ENCODE measurements at regions not wholly inside any gene's neighbourhood (a gene's known extent, or its start where the extent isn't known, plus 50 kb on each side); places are given as distances from the start of the nearest gene placed in this dataset.

- no peaks in the 10 kb centered on the region for H3K9me3 Mint-ChIP-seq
- no peak overlapping the region for H3K27ac Mint-ChIP-seq
- H3K4me1 Mint-ChIP-seq = peaks cover 9% of the 10 kb centered on the region
- no peak overlapping the region for H3K4me3 Mint-ChIP-seq
- H3K36me3 Mint-ChIP-seq (ENCODE audit: low read depth) = no peaks in the 10 kb centered on the region
- no peaks in the 10 kb centered on the region for H3K27me3 Mint-ChIP-seq (ENCODE audit: low read depth, poor library complexity)
- no peak for DNase-seq
- TF ChIP-seq CTCF (IDR thresholded peaks at IDR 0.05) = no peak
Measured at GRCh38 chr2:138182250-138182936, 218.1 kb downstream of the HNMT start.

GRCh38 chr2:138182937-138183312 lies 218.7 kb downstream of the HNMT start:
- Mint-ChIP-seq H3K27ac (peak overlapping the region; percentile 80), H3K9me3 (no peaks in the 10 kb centered on the region), H3K36me3 (ENCODE audit: low read depth) (no peaks in the 10 kb centered on the region), H3K27me3 (ENCODE audit: low read depth, poor library complexity) (no peaks in the 10 kb centered on the region), H3K4me1 (peaks cover 9% of the 10 kb centered on the region), H3K4me3 (no peak overlapping the region)
- no peak for DNase-seq
- no peak for TF ChIP-seq CTCF (IDR thresholded peaks at IDR 0.05)

- DNase-seq = no peak
- TF ChIP-seq CTCF (IDR thresholded peaks at IDR 0.05) = no peak
- H3K36me3 Mint-ChIP-seq (ENCODE audit: low read depth) = no peaks in the 10 kb centered on the region
- H3K4me1 Mint-ChIP-seq = peaks cover 9% of the 10 kb centered on the region
- no peaks in the 10 kb centered on the region for H3K9me3 Mint-ChIP-seq
- no peak overlapping the region for H3K4me3 Mint-ChIP-seq
- H3K27ac Mint-ChIP-seq = no peak overlapping the region
- no peaks in the 10 kb centered on the region for H3K27me3 Mint-ChIP-seq (ENCODE audit: low read depth, poor library complexity)
Measured at GRCh38 chr2:138183705-138184104, 219.4 kb downstream of the HNMT start.

- no peaks in the 10 kb centered on the region for H3K36me3 Mint-ChIP-seq (ENCODE audit: low read depth)
- no peaks in the 10 kb centered on the region for H3K9me3 Mint-ChIP-seq
- TF ChIP-seq CTCF (IDR thresholded peaks at IDR 0.05) = no peak
- DNase-seq = no peak
- H3K4me1 Mint-ChIP-seq = peaks cover 9% of the 10 kb centered on the region
- no peaks in the 10 kb centered on the region for H3K27me3 Mint-ChIP-seq (ENCODE audit: low read depth, poor library complexity)
- H3K4me3 Mint-ChIP-seq = no peak overlapping the region
- H3K27ac Mint-ChIP-seq = no peak overlapping the region
Measured at GRCh38 chr2:138184428-138184827, 220.2 kb downstream of the HNMT start.

- Mint-ChIP-seq H3K9me3 (no peaks in the 10 kb centered on the region), H3K4me3 (no peak overlapping the region), H3K27ac (no peak overlapping the region), H3K4me1 (peaks cover 9% of the 10 kb centered on the region), H3K36me3 (ENCODE audit: low read depth) (no peaks in the 10 kb centered on the region), H3K27me3 (ENCODE audit: low read depth, poor library complexity) (no peaks in the 10 kb centered on the region)
- no peak for DNase-seq
- TF ChIP-seq CTCF (IDR thresholded peaks at IDR 0.05) = no peak
Measured at GRCh38 chr2:138185827-138186226, 221.6 kb downstream of the HNMT start.

- Mint-ChIP-seq H3K9me3 (no peaks in the 10 kb centered on the region), H3K27ac (no peak overlapping the region), H3K4me3 (no peak overlapping the region), H3K4me1 (peaks cover 9% of the 10 kb centered on the region), H3K36me3 (ENCODE audit: low read depth) (no peaks in the 10 kb centered on the region), H3K27me3 (ENCODE audit: low read depth, poor library complexity) (no peaks in the 10 kb centered on the region)
- DNase-seq = no peak
- no peak for TF ChIP-seq CTCF (IDR thresholded peaks at IDR 0.05)
Measured at GRCh38 chr2:138187221-138187620, 222.9 kb downstream of the HNMT start.

All from nephron progenitor cell (in vitro differentiated cells).